Mesothelial cell of epicardium (in vitro differentiated cells): ENCODE measurements at regions not wholly inside any gene's neighbourhood (a gene's known extent, or its start where the extent isn't known, plus 50 kb on each side); places are given as distances from the start of the nearest gene placed in this dataset.
"Not testable (repeated sequence)": the region's sequence is repeated elsewhere in the genome, so short reads cannot be mapped to it uniquely, and the experiment has no call there.

Experiments
- DNase-seq, 2 experiments: peaks; one replicate each; pipeline ENCODE4 v3.0.0; 2021; ENCODE audit warnings: low spot score in 2 of 2; ENCODE audit not compliant: unreplicated experiment in 2 of 2
- H3K27ac Mint-ChIP-seq: 2 replicates; pipeline ENCODE4 v1.8.0; 2021; ENCODE audit warnings: mixed read lengths
- H3K27me3 Mint-ChIP-seq: 2 replicates; pipeline ENCODE4 v1.8.0; 2021; ENCODE audit warnings: low read depth, mixed read lengths
- H3K36me3 Mint-ChIP-seq: 2 replicates; pipeline ENCODE4 v1.8.0; 2021; ENCODE audit warnings: mixed read lengths
- H3K4me1 Mint-ChIP-seq: 2 replicates; pipeline ENCODE4 v1.8.0; 2021; ENCODE audit warnings: mixed read lengths
- H3K4me3 Mint-ChIP-seq: 2 replicates; pipeline ENCODE4 v1.8.0; 2021; ENCODE audit warnings: mild to moderate bottlenecking, moderate library complexity, mixed read lengths
- H3K9me3 Mint-ChIP-seq: 2 replicates; pipeline ENCODE4 v1.8.0; 2021; ENCODE audit warnings: mixed read lengths
- TF ChIP-seq, protein P1 (sequence below): fragments of 200-600 bp; sonication (generic); IDR thresholded peaks from one replicate; pipeline ENCODE4 v1.5.0; 2021; ENCODE audit warnings: antibody characterized with exemption; ENCODE audit not compliant: unreplicated experiment

DNA sequence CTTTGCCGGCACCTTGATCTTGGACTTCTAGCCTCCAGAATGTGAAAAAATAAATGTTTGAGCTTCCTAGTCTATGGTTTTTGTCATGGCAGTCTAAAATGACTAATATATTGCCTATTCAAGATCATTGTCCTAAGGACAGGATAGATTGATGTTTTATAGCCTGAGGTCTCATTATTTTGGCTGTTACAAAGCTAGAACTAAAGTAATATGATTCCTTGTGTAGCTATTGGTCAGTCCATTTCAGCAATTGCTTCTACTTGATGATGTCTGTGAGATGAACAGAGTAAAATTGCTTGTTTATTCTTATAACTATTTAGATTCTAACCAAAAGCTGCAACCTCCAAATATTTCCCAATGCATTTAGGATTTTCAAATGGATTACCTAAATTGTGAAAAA lies 145.0 kb downstream of the HRH4 start:
- H3K4me1 Mint-ChIP-seq = peaks cover 18% of the 10 kb centered on the region
- TF ChIP-seq, protein P1, sequence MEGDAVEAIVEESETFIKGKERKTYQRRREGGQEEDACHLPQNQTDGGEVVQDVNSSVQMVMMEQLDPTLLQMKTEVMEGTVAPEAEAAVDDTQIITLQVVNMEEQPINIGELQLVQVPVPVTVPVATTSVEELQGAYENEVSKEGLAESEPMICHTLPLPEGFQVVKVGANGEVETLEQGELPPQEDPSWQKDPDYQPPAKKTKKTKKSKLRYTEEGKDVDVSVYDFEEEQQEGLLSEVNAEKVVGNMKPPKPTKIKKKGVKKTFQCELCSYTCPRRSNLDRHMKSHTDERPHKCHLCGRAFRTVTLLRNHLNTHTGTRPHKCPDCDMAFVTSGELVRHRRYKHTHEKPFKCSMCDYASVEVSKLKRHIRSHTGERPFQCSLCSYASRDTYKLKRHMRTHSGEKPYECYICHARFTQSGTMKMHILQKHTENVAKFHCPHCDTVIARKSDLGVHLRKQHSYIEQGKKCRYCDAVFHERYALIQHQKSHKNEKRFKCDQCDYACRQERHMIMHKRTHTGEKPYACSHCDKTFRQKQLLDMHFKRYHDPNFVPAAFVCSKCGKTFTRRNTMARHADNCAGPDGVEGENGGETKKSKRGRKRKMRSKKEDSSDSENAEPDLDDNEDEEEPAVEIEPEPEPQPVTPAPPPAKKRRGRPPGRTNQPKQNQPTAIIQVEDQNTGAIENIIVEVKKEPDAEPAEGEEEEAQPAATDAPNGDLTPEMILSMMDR = no peak
- no peak overlapping the region for H3K4me3 Mint-ChIP-seq
- H3K27ac Mint-ChIP-seq = no peak overlapping the region
- H3K36me3 Mint-ChIP-seq = no peaks in the 10 kb centered on the region
- no peaks in the 10 kb centered on the region for H3K27me3 Mint-ChIP-seq
- no peak for DNase-seq
- H3K9me3 Mint-ChIP-seq = no peaks in the 10 kb centered on the region

DNA sequence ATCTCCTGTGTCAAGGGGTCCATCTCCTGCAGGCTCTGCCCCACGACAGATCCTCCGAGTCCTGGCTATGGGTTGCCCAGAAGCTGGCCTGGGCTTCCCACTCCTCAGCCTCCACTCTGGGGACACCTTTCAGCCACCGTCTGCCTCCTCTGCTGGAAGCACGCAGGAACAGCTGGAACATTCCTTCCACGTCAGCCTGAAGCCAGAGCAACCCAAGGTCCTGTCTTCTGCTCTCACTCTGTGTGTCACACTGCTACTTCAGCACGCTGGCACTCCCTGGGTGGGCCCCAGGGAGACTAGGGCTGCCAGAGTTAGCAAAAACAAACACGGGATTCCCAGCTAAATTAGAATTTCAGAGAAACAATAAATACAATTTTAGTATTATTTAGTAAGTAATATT lies 148.8 kb downstream of the HRH4 start:
- peaks cover 9% of the 10 kb centered on the region for H3K4me1 Mint-ChIP-seq
- no peak overlapping the region for H3K4me3 Mint-ChIP-seq
- no peaks in the 10 kb centered on the region for H3K36me3 Mint-ChIP-seq
- H3K27ac Mint-ChIP-seq = no peak overlapping the region
- no peaks in the 10 kb centered on the region for H3K27me3 Mint-ChIP-seq
- DNase-seq = no peak
- H3K9me3 Mint-ChIP-seq = no peaks in the 10 kb centered on the region
- TF ChIP-seq, protein P1 = no peak

DNA sequence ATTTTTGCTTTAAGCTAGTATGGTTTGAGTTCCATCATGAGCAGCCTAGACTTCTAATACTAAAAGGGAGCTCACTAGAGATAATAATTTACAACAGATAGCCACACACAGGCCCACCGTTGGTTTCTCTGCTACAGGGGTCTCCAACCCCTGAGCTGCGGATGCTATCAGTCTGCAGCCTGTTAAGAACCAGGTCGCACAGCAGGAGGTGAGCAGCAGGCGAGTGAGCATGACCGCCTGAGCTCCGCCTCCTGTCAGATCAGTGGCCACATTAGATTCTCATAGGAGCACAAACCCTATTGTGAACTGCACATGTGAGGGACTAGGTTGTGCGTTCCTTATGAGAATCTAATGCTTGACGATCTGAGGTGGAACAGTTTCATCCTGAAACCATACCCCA lies 150.6 kb downstream of the HRH4 start:
- DNase-seq = no peak
- Mint-ChIP-seq H3K27ac (no peak overlapping the region), H3K4me3 (no peak overlapping the region), H3K9me3 (no peaks in the 10 kb centered on the region), H3K27me3 (no peaks in the 10 kb centered on the region), H3K4me1 (no peaks in the 10 kb centered on the region), H3K36me3 (no peaks in the 10 kb centered on the region)
- TF ChIP-seq, protein P1 = no peak

DNA sequence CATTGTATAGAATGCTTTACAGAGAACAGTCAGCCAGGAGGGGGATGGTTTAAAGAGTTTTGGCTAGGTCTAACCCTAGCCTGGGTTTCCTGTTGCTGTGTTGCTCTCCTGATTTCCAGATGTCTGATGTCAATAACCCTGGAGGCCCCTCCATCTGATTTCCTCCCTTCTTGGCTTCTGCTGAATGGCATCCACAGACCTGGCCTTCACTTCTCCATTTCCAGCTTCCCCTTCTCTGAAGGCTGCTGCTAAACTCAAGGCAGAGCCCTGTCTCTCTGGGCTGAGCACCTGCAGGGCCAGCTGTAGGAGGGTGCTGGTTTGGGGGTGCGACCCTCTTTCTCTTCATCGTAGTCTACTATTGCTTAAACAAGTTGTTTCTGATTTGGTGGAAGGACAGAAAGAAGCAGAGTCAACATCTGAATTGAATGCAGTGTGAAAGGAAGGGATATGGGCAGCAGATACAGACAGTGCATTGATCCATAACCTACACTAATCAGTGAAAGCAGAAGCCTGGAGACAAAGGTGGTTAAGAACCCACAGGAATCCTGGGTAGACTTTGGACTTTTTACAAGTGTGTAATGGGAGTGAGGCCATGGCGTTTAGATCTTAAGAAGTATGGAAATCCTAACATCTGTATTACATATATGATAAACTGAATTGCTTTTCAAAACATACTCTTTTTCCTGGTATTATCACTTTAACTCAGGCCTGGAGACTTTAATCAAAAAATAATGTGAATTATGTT lies 153.6 kb downstream of the HRH4 start:
- H3K27ac Mint-ChIP-seq = no peak overlapping the region
- no peaks in the 10 kb centered on the region for H3K36me3 Mint-ChIP-seq
- no peak overlapping the region for H3K4me3 Mint-ChIP-seq

DNA sequence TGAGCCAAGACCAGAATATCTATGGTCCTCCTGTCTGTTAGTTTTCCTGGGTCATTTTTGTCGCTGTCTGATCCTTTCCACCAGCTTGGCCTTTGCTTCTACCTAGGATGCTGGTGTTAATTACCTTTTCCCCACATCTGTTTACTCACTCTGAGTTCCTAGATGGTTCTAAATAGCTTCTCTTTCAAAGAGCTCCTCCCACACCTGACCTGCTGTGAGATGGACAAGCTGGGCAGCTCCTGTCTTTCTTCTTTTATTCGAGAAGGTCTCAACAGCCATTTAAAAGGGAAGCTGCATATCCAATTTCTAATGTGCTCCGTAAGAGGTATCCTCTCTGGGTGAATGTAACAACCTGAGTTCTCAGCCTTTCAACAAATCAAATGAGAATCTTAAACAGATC lies 156.2 kb downstream of the HRH4 start:
- Mint-ChIP-seq H3K27me3 (no peaks in the 10 kb centered on the region), H3K9me3 (peaks cover 4% of the 10 kb centered on the region), H3K36me3 (no peaks in the 10 kb centered on the region), H3K4me1 (no peaks in the 10 kb centered on the region), H3K27ac (no peak overlapping the region), H3K4me3 (no peak overlapping the region)
- TF ChIP-seq, protein P1 = no peak
- DNase-seq = no peak

More for the DNA sequence above, 153.6 kb downstream of the HRH4 start:
- no peak for DNase-seq
- peaks cover 4% of the 10 kb centered on the region for H3K9me3 Mint-ChIP-seq
- H3K4me1 Mint-ChIP-seq = no peaks in the 10 kb centered on the region
- H3K27me3 Mint-ChIP-seq = no peaks in the 10 kb centered on the region
- TF ChIP-seq, protein P1 = no peak

DNA sequence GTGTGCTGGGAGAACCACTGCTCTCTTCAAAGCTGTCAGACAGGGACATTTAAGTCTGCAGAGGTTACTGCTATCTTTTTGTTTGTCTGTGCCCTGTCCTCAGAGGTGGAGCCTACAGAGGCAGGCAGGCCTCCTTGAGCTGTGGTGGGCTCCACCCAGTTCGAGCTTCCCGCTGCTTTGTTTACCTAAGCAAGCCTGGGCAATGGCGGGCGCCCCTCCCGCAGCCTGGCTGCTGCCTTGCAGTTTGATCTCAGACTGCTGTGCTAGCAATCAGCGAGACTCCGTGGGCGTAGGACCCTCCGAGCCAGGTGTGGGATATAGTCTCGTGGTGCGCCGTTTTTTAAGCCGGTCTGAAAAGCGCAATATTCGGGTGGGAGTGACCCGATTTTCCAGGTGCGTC lies 164.0 kb downstream of the HRH4 start:
- not testable (repeated sequence) for H3K4me3 Mint-ChIP-seq, DNase-seq, H3K36me3 Mint-ChIP-seq, H3K4me1 Mint-ChIP-seq, H3K9me3 Mint-ChIP-seq, H3K27me3 Mint-ChIP-seq, H3K27ac Mint-ChIP-seq
